DND-41 (cell line): ENCODE measurements at regions not wholly inside any gene's neighbourhood (a gene's known extent, or its start where the extent isn't known, plus 50 kb on each side); places are given as distances from the start of the nearest gene placed in this dataset.
A peak's percentile ranks its signal among the peaks of the same experiment; 100 is the strongest.

Experiments used
- ATAC-seq: fragments of 200-7000 bp; cut with Tn5 transposase; 3 replicates; pipeline ENCODE4 v1.9.1; 2021; ENCODE audit warnings: low read depth; ENCODE audit not compliant: insufficient read depth
- DNase-seq: peaks from one replicate; pipeline ENCODE4 v3.0.0-alpha.2; 2020
- H2AFZ ChIP-seq: 2 replicates; pipeline ENCODE4 v1.6.0; 2012; ENCODE audit warnings: low read depth, low read length
- H3K27ac ChIP-seq: 2 replicates; pipeline ENCODE4 v1.5.1; 2012; ENCODE audit warnings: low read length, inconsistent platforms
- H3K27me3 ChIP-seq: fragments of 200-600 bp; sonication (generic); 2 replicates; pipeline ENCODE4 v1.6.0; 2012; ENCODE audit warnings: low read length, mild to moderate bottlenecking, inconsistent platforms; ENCODE audit not compliant: insufficient read depth, poor library complexity
- H3K36me3 ChIP-seq: 2 replicates; pipeline ENCODE4 v1.5.1; 2012; ENCODE audit warnings: low read length, inconsistent platforms; ENCODE audit not compliant: insufficient read depth
- H3K4me1 ChIP-seq: 2 replicates; pipeline ENCODE4 v1.5.1; 2012; ENCODE audit warnings: mild to moderate bottlenecking, low read length; ENCODE audit not compliant: insufficient read depth
- H3K4me2 ChIP-seq: 2 replicates; pipeline ENCODE4 v1.6.0; 2012; ENCODE audit warnings: mild to moderate bottlenecking, moderate library complexity, low read length, inconsistent platforms; ENCODE audit not compliant: insufficient read depth
- H3K4me3 ChIP-seq, 2 experiments: fragments of 200-600 bp in 1 of 2; shearing (Covaris generic) in 1 of 2; 2 replicates each; pipeline ENCODE4 v1.5.1; 2012 to 2016; ENCODE audit warnings: inconsistent platforms in 2 of 2, low read length in 2 of 2, mild to moderate bottlenecking in 2 of 2, low read depth in 1 of 2, moderate library complexity in 1 of 2
- H3K79me2 ChIP-seq: 2 replicates; pipeline ENCODE4 v1.6.0; 2012; ENCODE audit warnings: low read length, inconsistent platforms; ENCODE audit not compliant: insufficient read depth
- H3K9ac ChIP-seq: 2 replicates; pipeline ENCODE4 v1.6.0; 2012; ENCODE audit warnings: low read depth, mild to moderate bottlenecking, inconsistent platforms, low read length, moderate library complexity
- H3K9me3 ChIP-seq: 2 replicates; pipeline ENCODE4 v1.5.1; 2012; ENCODE audit warnings: low read length, moderate library complexity, mild to moderate bottlenecking, inconsistent platforms; ENCODE audit not compliant: insufficient read depth, severe bottlenecking
- H4K20me1 ChIP-seq: 2 replicates; pipeline ENCODE4 v1.6.0; 2012; ENCODE audit warnings: low read length; ENCODE audit not compliant: insufficient read depth
- CTCF ChIP-seq: IDR thresholded peaks from 2 replicates; pipeline ENCODE4 v1.5.1; 2012; ENCODE audit warnings: borderline replicate concordance, low read length, moderate library complexity, mild to moderate bottlenecking; ENCODE audit not compliant: poor library complexity, severe bottlenecking; ENCODE audit errors: extremely low read depth
- EZH2 ChIP-seq: IDR thresholded peaks from 3 replicates; pipeline ENCODE4 v1.6.1; 2012; ENCODE audit warnings: borderline replicate concordance, low read depth, mild to moderate bottlenecking, moderate library complexity, low read length, inconsistent platforms; ENCODE audit not compliant: severe bottlenecking

- Histone ChIP-seq H3K27me3 (no peaks in the 10 kb centered on the region), H3K36me3 (no peaks in the 10 kb centered on the region), H3K4me1 (peaks cover 31% of the 10 kb centered on the region), H4K20me1 (no peaks in the 10 kb centered on the region), H3K4me2 (no peak overlapping the region), H2AFZ (0 out of 2 replicates have a peak overlapping the region, but pooled peaks have one; percentile 69), H3K4me3 (no peak overlapping the region), H3K9ac (peak overlapping the region; percentile 22; the same call in 1 of the 2 replicates), H3K27ac (no peak overlapping the region), H3K9me3 (no peaks in the 10 kb centered on the region), H3K79me2 (no peaks in the 10 kb centered on the region)
- TF ChIP-seq CTCF = no peak
- no peak for TF ChIP-seq EZH2
- no peak for DNase-seq
- no peak for ATAC-seq
Observed at GRCh38 chr1:182144646-182145030, 83.1 kb upstream of the ZNF648 start.

GRCh38 chr1:182143825-182144645 is 82.5 kb upstream of the ZNF648 start:
- H3K4me3 ChIP-seq = no peak overlapping the region
- no peaks in the 10 kb centered on the region for H3K27me3 ChIP-seq
- ATAC-seq (peak; percentile 25; the same call in 2 of the 3 replicates), DNase-seq (peak; percentile 14)
- no peak overlapping the region; the same call in 1 of the 2 replicates for H3K4me2 ChIP-seq
- H3K27ac ChIP-seq = peak overlapping the region; percentile 67
- no peaks in the 10 kb centered on the region for H4K20me1 ChIP-seq
- H3K36me3 ChIP-seq = no peaks in the 10 kb centered on the region
- peak overlapping the region; percentile 22 for H3K9ac ChIP-seq
- TF ChIP-seq CTCF = no peak
- H3K4me1 ChIP-seq = peaks cover 26% of the 10 kb centered on the region
- no peaks in the 10 kb centered on the region for H3K79me2 ChIP-seq
- H3K9me3 ChIP-seq = no peaks in the 10 kb centered on the region
- H2AFZ ChIP-seq = peak overlapping the region; percentile 69

- no peaks in the 10 kb centered on the region for H4K20me1 ChIP-seq
- peak; percentile 89 for DNase-seq
- no peaks in the 10 kb centered on the region for H3K79me2 ChIP-seq
- H2AFZ ChIP-seq = peak overlapping the region; percentile 69
- peak overlapping the region; percentile 34; the same call in 1 of the 2 replicates for H3K4me2 ChIP-seq
- peaks cover 26% of the 10 kb centered on the region for H3K4me1 ChIP-seq
- H3K9me3 ChIP-seq = no peaks in the 10 kb centered on the region
- H3K27me3 ChIP-seq = no peaks in the 10 kb centered on the region
- peak overlapping the region; percentile 67; the same call in 1 of the 2 replicates for H3K27ac ChIP-seq
- no peak overlapping the region for H3K4me3 ChIP-seq
- peak overlapping the region; percentile 22; the same call in 1 of the 2 replicates for H3K9ac ChIP-seq
- ATAC-seq = peak; percentile 94
- H3K36me3 ChIP-seq = no peaks in the 10 kb centered on the region
- no peak for TF ChIP-seq EZH2
- TF ChIP-seq CTCF = peak; percentile 99
Observed at GRCh38 chr1:182143154-182143657, 81.7 kb upstream of the ZNF648 start.
